ENCODE measurements at regions not wholly inside any gene's neighbourhood (a gene's known extent, or its start where the extent isn't known, plus 50 kb on each side); places are given as distances from the start of the nearest gene placed in this dataset.

- H3K9me3 ChIP-seq (ENCODE audit: control insufficient read depth, insufficient read depth, low read length), result no peaks in the 10 kb centered on the region; the same call in 1 of the 2 replicates
- DNase-seq (ENCODE audit: low read depth, low spot score), result no peak
- POLR2A ChIA-PET, result no interaction called here
- CTCF ChIA-PET, result no interaction called here
- H3K27me3 ChIP-seq (ENCODE audit: control insufficient read depth, insufficient read depth, low read length), result no peaks in the 10 kb centered on the region
- no peak overlapping the region for H3K27ac ChIP-seq (ENCODE audit: low read depth, low read length)
- no peak for TF ChIP-seq CTCF (IDR thresholded peaks at IDR 0.05; ENCODE audit: low read depth, low read length)
- no peak overlapping the region for H3K4me3 ChIP-seq (ENCODE audit: low read depth, low read length)
These were observed 267.8 kb downstream of the SHOX2 start for GRCh38 chr3:157838457-157838856.

- CTCF ChIA-PET, result no interaction called here
- H3K27me3 ChIP-seq (ENCODE audit: control insufficient read depth, insufficient read depth, low read length), result no peaks in the 10 kb centered on the region
- H3K9me3 ChIP-seq (ENCODE audit: control insufficient read depth, insufficient read depth, low read length), result no peaks in the 10 kb centered on the region; the same call in 1 of the 2 replicates
- no peak overlapping the region for H3K4me3 ChIP-seq (ENCODE audit: low read depth, low read length)
- no peak for DNase-seq (ENCODE audit: low read depth, low spot score)
- TF ChIP-seq CTCF (IDR thresholded peaks at IDR 0.05; ENCODE audit: low read depth, low read length), result no peak
- H3K27ac ChIP-seq (ENCODE audit: low read depth, low read length), result no peak overlapping the region
- POLR2A ChIA-PET, result no interaction called here
These were observed 268.9 kb downstream of the SHOX2 start for GRCh38 chr3:157837336-157837735.

GRCh38 chr3:157836022-157836421, 270.2 kb downstream of the SHOX2 start:
- ChIA-PET CTCF (no interaction called here), POLR2A (no interaction called here)
- no peaks in the 10 kb centered on the region for H3K27me3 ChIP-seq (ENCODE audit: control insufficient read depth, insufficient read depth, low read length)
- no peaks in the 10 kb centered on the region; the same call in 1 of the 2 replicates for H3K9me3 ChIP-seq (ENCODE audit: control insufficient read depth, insufficient read depth, low read length)
- no peak overlapping the region for H3K27ac ChIP-seq (ENCODE audit: low read depth, low read length)
- DNase-seq (ENCODE audit: low read depth, low spot score), result no peak
- TF ChIP-seq CTCF (IDR thresholded peaks at IDR 0.05; ENCODE audit: low read depth, low read length), result no peak
- no peak overlapping the region for H3K4me3 ChIP-seq (ENCODE audit: low read depth, low read length)

DNA sequence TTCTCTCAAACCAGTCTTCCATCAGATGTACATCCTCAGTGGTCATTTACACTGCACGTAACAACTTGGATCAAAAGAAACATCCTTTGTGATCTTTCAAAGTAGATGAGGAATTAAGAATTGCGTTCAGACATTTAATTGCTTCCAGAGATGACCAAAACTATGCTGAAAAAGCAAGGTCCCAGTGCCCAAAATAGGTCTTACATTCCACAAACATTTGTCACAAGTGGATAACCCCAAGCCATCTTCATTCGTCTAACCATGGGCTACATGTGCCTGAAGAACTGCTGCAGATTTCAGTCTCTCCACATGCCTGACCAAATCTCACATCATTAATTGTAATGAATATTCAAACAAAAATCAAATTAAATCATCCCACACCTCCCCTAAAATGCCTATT, 273.6 kb downstream of the SHOX2 start:
- DNase-seq (ENCODE audit: low read depth, low spot score), result no peak
- TF ChIP-seq CTCF (IDR thresholded peaks at IDR 0.05; ENCODE audit: low read depth, low read length), result no peak
- Histone ChIP-seq H3K9me3 (ENCODE audit: control insufficient read depth, insufficient read depth, low read length) (no peaks in the 10 kb centered on the region), H3K27me3 (ENCODE audit: control insufficient read depth, insufficient read depth, low read length) (no peaks in the 10 kb centered on the region), H3K4me3 (ENCODE audit: low read depth, low read length) (no peak overlapping the region), H3K27ac (ENCODE audit: low read depth, low read length) (no peak overlapping the region)
- POLR2A ChIA-PET, result no interaction called here
- CTCF ChIA-PET, result no interaction called here

DNA sequence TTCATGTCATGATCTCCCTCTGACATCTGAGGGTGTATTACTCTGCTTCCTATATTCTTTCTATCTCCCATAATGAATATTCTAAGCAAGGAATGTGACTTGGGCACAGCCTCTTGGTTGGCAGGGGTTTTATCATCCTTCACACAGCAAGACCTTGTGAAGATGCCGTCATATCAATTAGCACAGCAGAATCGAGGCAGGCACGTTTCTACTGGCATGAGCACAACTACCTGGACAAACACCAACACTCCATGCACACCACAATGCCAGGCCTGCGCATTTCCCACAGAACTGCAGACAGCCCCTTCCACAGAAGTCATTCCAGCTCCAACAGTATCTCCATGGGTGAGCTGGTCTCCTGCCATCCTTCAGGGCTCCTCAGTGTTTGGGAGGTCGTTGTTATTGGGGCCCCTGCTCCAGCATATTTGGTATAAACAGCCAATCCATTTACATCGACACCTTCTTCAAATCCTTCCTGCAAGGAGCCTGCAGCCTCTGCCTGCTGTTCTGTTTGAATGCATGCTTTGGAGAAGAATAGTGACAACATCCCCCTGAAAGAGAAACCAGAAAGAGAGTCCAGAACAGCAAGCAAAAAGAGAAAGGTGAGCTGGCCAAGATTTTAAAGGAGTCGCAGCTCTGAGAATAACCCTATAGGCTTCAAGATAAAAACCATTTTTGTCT, 275.5 kb downstream of the SHOX2 start:
- no peak for TF ChIP-seq CTCF (IDR thresholded peaks at IDR 0.05; ENCODE audit: low read depth, low read length)
- H3K27ac ChIP-seq (ENCODE audit: low read depth, low read length), result no peak overlapping the region
- no peaks in the 10 kb centered on the region for H3K27me3 ChIP-seq (ENCODE audit: control insufficient read depth, insufficient read depth, low read length)
- ChIA-PET POLR2A (no interaction called here), CTCF (interaction anchor here (0.6 kb wide), 1 partner anchor 603 kb away, joined by 3 read pairs; no protein-coding TSS in a partner anchor)
- no peak for DNase-seq (ENCODE audit: low read depth, low spot score)
- H3K4me3 ChIP-seq (ENCODE audit: low read depth, low read length), result no peak overlapping the region
- H3K9me3 ChIP-seq (ENCODE audit: control insufficient read depth, insufficient read depth, low read length), result no peaks in the 10 kb centered on the region

All from AG04450 (cell line).